Ectodermal cell (in vitro differentiated cells): ENCODE measurements at regions not wholly inside any gene's neighbourhood (a gene's known extent, or its start where the extent isn't known, plus 50 kb on each side); places are given as distances from the start of the nearest gene placed in this dataset.

Source experiments
- H3K27ac ChIP-seq: 2 replicates; pipeline ENCODE4 v1.7.0; 2013; ENCODE audit warnings: mild to moderate bottlenecking, low read depth, low read length; ENCODE audit not compliant: insufficient read depth, poor library complexity, severe bottlenecking
- H3K27me3 ChIP-seq: 2 replicates; pipeline ENCODE4 v1.7.0; 2013; ENCODE audit warnings: mild to moderate bottlenecking, low read length; ENCODE audit not compliant: insufficient read depth, control insufficient read depth, poor library complexity, severe bottlenecking
- H3K36me3 ChIP-seq: one replicate; pipeline ENCODE4 v1.7.0; 2013; ENCODE audit warnings: low read length; ENCODE audit not compliant: control insufficient read depth, insufficient read depth
- H3K4me1 ChIP-seq: one replicate; pipeline ENCODE4 v1.7.0; 2013; ENCODE audit warnings: low read length; ENCODE audit not compliant: control insufficient read depth, insufficient read depth
- H3K4me3 ChIP-seq: 2 replicates; pipeline ENCODE4 v1.7.0; 2013; ENCODE audit warnings: low read depth, low read length, control low read depth; ENCODE audit not compliant: insufficient read depth
- H3K9me3 ChIP-seq: 2 replicates; pipeline ENCODE4 v1.7.0; 2013; ENCODE audit warnings: mild to moderate bottlenecking, low read length, moderate library complexity; ENCODE audit not compliant: control insufficient read depth
- WGBS, 2 experiments: methylation state at CpG; one replicate each; pipeline ENCODE4 v1.1.7; 2013; ENCODE audit warnings: missing lambda C conversion rate in 2 of 2; 5-methylcytosine and 5-hydroxymethylcytosine counted together

GRCh38 chr5:8953911-8954438 is 591.9 kb downstream of the SEMA5A start:
- no peak overlapping the region for H3K4me3 ChIP-seq
- no peaks in the 10 kb centered on the region for H3K27me3 ChIP-seq
- 87 to 96% methylated on average over 1 of the region's 1 CpG for WGBS, 2 experiments
- H3K27ac ChIP-seq, result no peak overlapping the region
- H3K4me1 ChIP-seq, result no peaks in the 10 kb centered on the region
- no peaks in the 10 kb centered on the region for H3K9me3 ChIP-seq
- H3K36me3 ChIP-seq, result no peaks in the 10 kb centered on the region

- Histone ChIP-seq H3K27me3 (no peaks in the 10 kb centered on the region), H3K27ac (no peak overlapping the region), H3K4me3 (no peak overlapping the region), H3K4me1 (no peaks in the 10 kb centered on the region), H3K36me3 (no peaks in the 10 kb centered on the region), H3K9me3 (no peaks in the 10 kb centered on the region)
- WGBS, 2 experiments, result no CpG with 5 or more reads among the region's 2 CpGs
Measured at GRCh38 chr5:8954801-8955200, 591.1 kb downstream of the SEMA5A start.

- no peaks in the 10 kb centered on the region for H3K27me3 ChIP-seq
- H3K27ac ChIP-seq, result no peak overlapping the region
- peaks cover 12% of the 10 kb centered on the region for H3K4me1 ChIP-seq
- H3K36me3 ChIP-seq, result no peaks in the 10 kb centered on the region
- no peak overlapping the region for H3K4me3 ChIP-seq
- no peaks in the 10 kb centered on the region for H3K9me3 ChIP-seq
- 94% methylated on average over 2 of the region's 2 CpGs for WGBS, 2 experiments
Measured at GRCh38 chr5:8956659-8957058, 589.2 kb downstream of the SEMA5A start.

GRCh38 chr5:8958602-8959001 is 587.3 kb downstream of the SEMA5A start:
- Histone ChIP-seq H3K36me3 (no peaks in the 10 kb centered on the region), H3K9me3 (no peaks in the 10 kb centered on the region), H3K4me1 (peaks cover 18% of the 10 kb centered on the region), H3K4me3 (no peak overlapping the region), H3K27ac (no peak overlapping the region), H3K27me3 (no peaks in the 10 kb centered on the region)
- 87 to 89% methylated on average over 4 to 5 of the region's 5 CpGs for WGBS, 2 experiments

GRCh38 chr5:8961219-8961618 is 584.7 kb downstream of the SEMA5A start:
- 89 to 92% methylated on average over 3 of the region's 3 CpGs for WGBS, 2 experiments
- no peak overlapping the region for H3K4me3 ChIP-seq
- H3K36me3 ChIP-seq, result no peaks in the 10 kb centered on the region
- H3K27ac ChIP-seq, result no peak overlapping the region
- H3K9me3 ChIP-seq, result no peaks in the 10 kb centered on the region
- H3K4me1 ChIP-seq, result peaks cover 18% of the 10 kb centered on the region
- no peaks in the 10 kb centered on the region for H3K27me3 ChIP-seq

GRCh38 chr5:8961956-8962355 is 583.9 kb downstream of the SEMA5A start:
- no peaks in the 10 kb centered on the region for H3K36me3 ChIP-seq
- no peaks in the 10 kb centered on the region for H3K27me3 ChIP-seq
- H3K9me3 ChIP-seq, result no peaks in the 10 kb centered on the region
- H3K27ac ChIP-seq, result no peak overlapping the region
- WGBS, 2 experiments, result 48 to 61% methylated on average over 3 to 4 of the region's 4 CpGs
- H3K4me3 ChIP-seq, result no peak overlapping the region
- H3K4me1 ChIP-seq, result peaks cover 18% of the 10 kb centered on the region

GRCh38 chr5:8981016-8981415 is 564.9 kb downstream of the SEMA5A start:
- Histone ChIP-seq H3K4me3 (no peak overlapping the region), H3K4me1 (peaks cover 9% of the 10 kb centered on the region), H3K27me3 (no peaks in the 10 kb centered on the region), H3K27ac (no peak overlapping the region), H3K9me3 (no peaks in the 10 kb centered on the region), H3K36me3 (no peaks in the 10 kb centered on the region)
- 96% methylated on average over 5 of the region's 5 CpGs for WGBS, 2 experiments

GRCh38 chr5:8981496-8981895 is 564.4 kb downstream of the SEMA5A start:
- 95 to 100% methylated on average over 1 of the region's 1 CpG for WGBS, 2 experiments

GRCh38 chr5:8984386-8984785 is 561.5 kb downstream of the SEMA5A start:
- H3K27ac ChIP-seq, result no peak overlapping the region
- 93 to 98% methylated on average over 3 to 4 of the region's 4 CpGs for WGBS, 2 experiments
- no peaks in the 10 kb centered on the region for H3K36me3 ChIP-seq

More at GRCh38 chr5:8981496-8981895, 564.4 kb downstream of the SEMA5A start:
- Histone ChIP-seq H3K27me3 (no peaks in the 10 kb centered on the region), H3K4me1 (peaks cover 9% of the 10 kb centered on the region), H3K27ac (no peak overlapping the region), H3K36me3 (no peaks in the 10 kb centered on the region), H3K4me3 (no peak overlapping the region), H3K9me3 (no peaks in the 10 kb centered on the region)

More at GRCh38 chr5:8984386-8984785, 561.5 kb downstream of the SEMA5A start:
- no peaks in the 10 kb centered on the region for H3K27me3 ChIP-seq
- no peak overlapping the region for H3K4me3 ChIP-seq
- no peaks in the 10 kb centered on the region for H3K9me3 ChIP-seq
- H3K4me1 ChIP-seq, result peaks cover 5% of the 10 kb centered on the region
